Fibroblast of mammary gland (primary cell): ENCODE measurements at regions not wholly inside any gene's neighbourhood (a gene's known extent, or its start where the extent isn't known, plus 50 kb on each side); places are given as distances from the start of the nearest gene placed in this dataset.
A peak's percentile ranks its signal among the peaks of the same experiment; 100 is the strongest.

Experiments
- DNase-seq: peaks from one replicate; pipeline ENCODE4 v3.0.0-alpha.2; 2010; ENCODE audit warnings: low read depth
- H3K4me3 ChIP-seq: 2 replicates; pipeline ENCODE4 v1.5.1; 2011; ENCODE audit warnings: low read depth, mild to moderate bottlenecking, low read length, moderate library complexity; ENCODE audit not compliant: control insufficient read depth
- CTCF ChIP-seq: conservative IDR thresholded peaks from 2 replicates; pipeline ENCODE4 v1.5.1; 2011; ENCODE audit warnings: low read depth, low read length, inconsistent platforms; ENCODE audit not compliant: control insufficient read depth, insufficient read depth

GRCh38 chrX:107563824-107564223, 64.5 kb upstream of the PRPS1 start:
- H3K4me3 ChIP-seq: no peak overlapping the region
- DNase-seq: no peak
- TF ChIP-seq CTCF: no peak

- DNase-seq: no peak
- H3K4me3 ChIP-seq: no peak overlapping the region
- no peak for TF ChIP-seq CTCF
These were observed 63.3 kb upstream of the PRPS1 start for GRCh38 chrX:107565015-107565414.

GRCh38 chrX:107565931-107566603, 62.2 kb upstream of the PRPS1 start:
- TF ChIP-seq CTCF: no peak
- DNase-seq: peak; percentile 52

GRCh38 chrX:107566604-107567262, 61.6 kb upstream of the PRPS1 start:
- DNase-seq: no peak
- H3K4me3 ChIP-seq: no peak overlapping the region
- TF ChIP-seq CTCF: no peak

More at GRCh38 chrX:107565931-107566603, 62.2 kb upstream of the PRPS1 start:
- H3K4me3 ChIP-seq: no peak overlapping the region

GRCh38 chrX:107567370-107567769, 60.9 kb upstream of the PRPS1 start:
- TF ChIP-seq CTCF: no peak
- no peak for DNase-seq
- H3K4me3 ChIP-seq: no peak overlapping the region

- no peak for TF ChIP-seq CTCF
- peak; percentile 94 for DNase-seq
- H3K4me3 ChIP-seq: no peak overlapping the region
These were observed 56.9 kb upstream of the PRPS1 start for GRCh38 chrX:107571296-107571998.
